Stimulated activated CD4-positive, alpha-beta T cell treated with anti-CD3 and anti-CD28 coated beads, Interleukin-2, amount 100 ng/mL, for 24 hours (primary cell): ENCODE measurements at regions not wholly inside any gene's neighbourhood (a gene's known extent, or its start where the extent isn't known, plus 50 kb on each side); places are given as distances from the start of the nearest gene placed in this dataset.
"Not testable (repeated sequence)": the region's sequence is repeated elsewhere in the genome, so short reads cannot be mapped to it uniquely, and the experiment has no call there.

Experiments used
- DNase-seq, 2 donors: peaks; one replicate each; pipeline ENCODE4 v3.0.0-alpha.2; 2020

- DNase-seq, result no peak
These were observed 70.0 kb downstream of the LMO4 start for GRCh38 chr1:87398641-87399040.

GRCh38 chr1:87399264-87399663 is 70.6 kb downstream of the LMO4 start:
- no peak for DNase-seq

- DNase-seq, result no peak
These were observed 71.0 kb downstream of the LMO4 start for GRCh38 chr1:87399701-87400100.

GRCh38 chr1:87400813-87401212 is 72.1 kb downstream of the LMO4 start:
- DNase-seq, result no peak

- DNase-seq, result no peak
These were observed 73.7 kb downstream of the LMO4 start for GRCh38 chr1:87402241-87403002.

- DNase-seq, result no peak
These were observed 74.6 kb downstream of the LMO4 start for GRCh38 chr1:87403061-87403820.

- peak in 1 of 2 donors; percentile 10 for DNase-seq
These were observed 75.6 kb downstream of the LMO4 start for GRCh38 chr1:87404296-87404695.

- DNase-seq, result no peak
These were observed 80.1 kb downstream of the LMO4 start for GRCh38 chr1:87408665-87409248.

- no peak for DNase-seq
These were observed 82.2 kb downstream of the LMO4 start for GRCh38 chr1:87410776-87411480.

- DNase-seq, result not testable (repeated sequence)
These were observed 85.2 kb downstream of the LMO4 start for GRCh38 chr1:87413846-87414245.

- DNase-seq, result no peak
These were observed 89.4 kb downstream of the LMO4 start for GRCh38 chr1:87418048-87418447.

- no peak for DNase-seq
These were observed 93.1 kb downstream of the LMO4 start for GRCh38 chr1:87421809-87422208.

- DNase-seq, result no peak
These were observed 95.9 kb downstream of the LMO4 start for GRCh38 chr1:87424541-87424940.

GRCh38 chr1:87426463-87427249 is 98.0 kb downstream of the LMO4 start:
- DNase-seq, result no peak

- no peak for DNase-seq
These were observed 99.7 kb downstream of the LMO4 start for GRCh38 chr1:87428367-87428766.

- no peak for DNase-seq
These were observed 100.2 kb downstream of the LMO4 start for GRCh38 chr1:87428883-87429282.

- DNase-seq, result no peak
These were observed 104.0 kb downstream of the LMO4 start for GRCh38 chr1:87432685-87433084.

GRCh38 chr1:87433101-87433500 is 104.4 kb downstream of the LMO4 start:
- DNase-seq, result not testable (repeated sequence)

GRCh38 chr1:87435484-87435883 is 106.8 kb downstream of the LMO4 start:
- no peak for DNase-seq

GRCh38 chr1:87436115-87436514 is 107.4 kb downstream of the LMO4 start:
- not testable (repeated sequence) for DNase-seq

GRCh38 chr1:87436534-87436933 is 107.9 kb downstream of the LMO4 start:
- no peak for DNase-seq

- DNase-seq, result no peak
These were observed 109.1 kb downstream of the LMO4 start for GRCh38 chr1:87437663-87438295.
